Neural cell (in vitro differentiated cells): ENCODE measurements at regions not wholly inside any gene's neighbourhood (a gene's known extent, or its start where the extent isn't known, plus 50 kb on each side); places are given as distances from the start of the nearest gene placed in this dataset.
"Not testable (repeated sequence)": the region's sequence is repeated elsewhere in the genome, so short reads cannot be mapped to it uniquely, and the experiment has no call there.

Source experiments
- H2AFZ ChIP-seq: fragments of 200-600, 300-800 bp; sonication (generic), shearing (Covaris generic); 2 replicates; pipeline ENCODE4 v1.6.0; 2014; ENCODE audit warnings: low read depth, mild to moderate bottlenecking, antibody characterized with exemption, low read length, moderate library complexity
- H3F3A ChIP-seq: fragments of 200-600 bp; shearing (Covaris generic); 2 replicates; pipeline ENCODE4 v1.6.1; 2016; ENCODE audit warnings: mild to moderate bottlenecking, moderate library complexity, mixed read lengths, antibody characterized with exemption, low read length; ENCODE audit not compliant: insufficient read depth, poor library complexity, severe bottlenecking
- H3K27ac ChIP-seq: fragments of 200-600, 300-800 bp; sonication (generic), shearing (Covaris generic); 2 replicates; pipeline ENCODE4 v1.5.1; 2014; ENCODE audit warnings: mild to moderate bottlenecking, low read length, moderate library complexity
- H3K27me3 ChIP-seq: fragments of 300-800, 200-600 bp; sonication (generic), shearing (Covaris generic); 2 replicates; pipeline ENCODE4 v1.6.0; 2014; ENCODE audit warnings: mild to moderate bottlenecking, low read depth, low read length, moderate library complexity; ENCODE audit not compliant: insufficient read depth
- H3K36me3 ChIP-seq: fragments of 300-800, 200-600 bp; sonication (generic), shearing (Covaris generic); 2 replicates; pipeline ENCODE4 v1.5.1; 2014; ENCODE audit warnings: mild to moderate bottlenecking, antibody characterized with exemption, low read length, moderate library complexity; ENCODE audit not compliant: insufficient read depth
- H3K4me2 ChIP-seq: fragments of 300-800, 200-600 bp; sonication (generic), shearing (Covaris generic); 2 replicates; pipeline ENCODE4 v1.6.0; 2014; ENCODE audit warnings: mild to moderate bottlenecking, low read length
- H3K4me3 ChIP-seq: fragments of 300-800, 200-600 bp; sonication (generic), shearing (Covaris generic); 2 replicates; pipeline ENCODE4 v1.5.1; 2014; ENCODE audit warnings: mild to moderate bottlenecking, low read length, moderate library complexity
- H3K79me2 ChIP-seq: fragments of 200-600 bp; shearing (Covaris generic); replicated peaks from 2 replicates; pipeline ENCODE4 v1.6.0; 2014; ENCODE audit warnings: mild to moderate bottlenecking, low read length, moderate library complexity; ENCODE audit not compliant: insufficient read depth
- H3K9ac ChIP-seq: fragments of 300-800, 200-600 bp; sonication (generic), shearing (Covaris generic); 2 replicates; pipeline ENCODE4 v1.6.1; 2016; ENCODE audit warnings: mild to moderate bottlenecking, low read length, mixed read lengths
- H3K9me2 ChIP-seq: fragments of 200-600 bp; shearing (Covaris generic); 2 replicates; pipeline ENCODE4 v1.6.1; 2016; ENCODE audit warnings: mild to moderate bottlenecking, low read length, mixed read lengths; ENCODE audit not compliant: insufficient read depth
- H3K9me3 ChIP-seq: fragments of 200-600, 300-800 bp; sonication (generic), shearing (Covaris generic); 2 replicates; pipeline ENCODE4 v1.6.1; 2016; ENCODE audit warnings: mild to moderate bottlenecking, mixed run types, low read length, moderate library complexity, mixed read lengths
- H4K20me1 ChIP-seq: fragments of 200-600 bp; shearing (Covaris generic); 2 replicates; pipeline ENCODE4 v1.6.1; 2016; ENCODE audit warnings: mild to moderate bottlenecking, mixed run types; ENCODE audit not compliant: insufficient read depth
- CTCF ChIP-seq: fragments of 450-650 bp; IDR thresholded peaks from 2 replicates; pipeline ENCODE4 v1.5.1; 2014; ENCODE audit warnings: antibody characterized with exemption, mild to moderate bottlenecking, moderate library complexity; ENCODE audit not compliant: poor library complexity, severe bottlenecking
- EP300 ChIP-seq: fragments of 450-650 bp; conservative IDR thresholded peaks from 2 replicates; pipeline ENCODE4 v1.6.1; 2014; ENCODE audit warnings: antibody characterized with exemption, mild to moderate bottlenecking, moderate library complexity; ENCODE audit not compliant: poor library complexity, severe bottlenecking
- EZH2 ChIP-seq: fragments of 200-600, 300-800 bp; shearing (Covaris generic), sonication (generic); IDR thresholded peaks from 2 replicates; pipeline ENCODE4 v1.6.1; 2014; ENCODE audit warnings: antibody characterized with exemption, low read length, borderline replicate concordance, mild to moderate bottlenecking; ENCODE audit not compliant: insufficient read depth, poor library complexity, severe bottlenecking
- MXI1 ChIP-seq: fragments of 450-650 bp; conservative IDR thresholded peaks from 2 replicates; pipeline ENCODE4 v1.6.1; 2014; ENCODE audit warnings: antibody characterized with exemption, mild to moderate bottlenecking; ENCODE audit not compliant: poor library complexity, severe bottlenecking
- POLR2AphosphoS5 ChIP-seq: IDR thresholded peaks from 2 replicates; pipeline ENCODE4 v1.6.1; 2012
- RAD21 ChIP-seq: fragments of 450-650 bp; conservative IDR thresholded peaks from 2 replicates; pipeline ENCODE4 v1.6.1; 2014; ENCODE audit warnings: antibody characterized with exemption, mild to moderate bottlenecking, moderate library complexity
- REST ChIP-seq: IDR thresholded peaks from 2 replicates; pipeline ENCODE4 v1.6.1; 2012; ENCODE audit warnings: borderline replicate concordance
- SMC3 ChIP-seq: fragments of 450-650 bp; conservative IDR thresholded peaks from 2 replicates; pipeline ENCODE4 v1.6.1; 2014; ENCODE audit warnings: antibody characterized with exemption, mild to moderate bottlenecking, moderate library complexity; ENCODE audit not compliant: poor library complexity
- TAF1 ChIP-seq: IDR thresholded peaks from 2 replicates; pipeline ENCODE4 v1.6.1; 2012; ENCODE audit warnings: low read depth

- Histone ChIP-seq H4K20me1 (no peaks in the 10 kb centered on the region), H3K36me3 (no peaks in the 10 kb centered on the region), H3K9ac (no peak overlapping the region), H3K27ac (no peak overlapping the region), H3K4me2 (no peak overlapping the region), H2AFZ (no peak overlapping the region), H3K9me2 (no peaks in the 10 kb centered on the region), H3K9me3 (no peaks in the 10 kb centered on the region), H3F3A (no peaks in the 10 kb centered on the region), H3K79me2 (no peaks in the 10 kb centered on the region), H3K4me3 (no peak overlapping the region), H3K27me3 (no peaks in the 10 kb centered on the region)
- TF ChIP-seq RAD21 (no peak), MXI1 (no peak), SMC3 (no peak)
These were observed 139.8 kb upstream of the THUMPD2 start for GRCh38 chr2:39918886-39919285.

GRCh38 chr2:39917371-39917770, 138.3 kb upstream of the THUMPD2 start:
- not testable (repeated sequence) for H3K36me3 ChIP-seq, H3K4me3 ChIP-seq, H3K27ac ChIP-seq, H3K79me2 ChIP-seq, H3K4me2 ChIP-seq, H3F3A ChIP-seq, H3K9me3 ChIP-seq, H4K20me1 ChIP-seq, H2AFZ ChIP-seq, H3K27me3 ChIP-seq, H3K9ac ChIP-seq, H3K9me2 ChIP-seq

- no peak overlapping the region for H3K9ac ChIP-seq
- H3K4me3 ChIP-seq, result no peak overlapping the region
- H3K9me2 ChIP-seq, result no peaks in the 10 kb centered on the region
- H3K36me3 ChIP-seq, result no peaks in the 10 kb centered on the region
- H3F3A ChIP-seq, result no peaks in the 10 kb centered on the region
- H3K79me2 ChIP-seq, result no peaks in the 10 kb centered on the region
- no peaks in the 10 kb centered on the region for H4K20me1 ChIP-seq
- H3K27me3 ChIP-seq, result no peaks in the 10 kb centered on the region
- H3K9me3 ChIP-seq, result no peaks in the 10 kb centered on the region
- no peak for TF ChIP-seq POLR2AphosphoS5
- no peak for TF ChIP-seq RAD21
- no peak for TF ChIP-seq MXI1
- TF ChIP-seq EZH2, result no peak
- no peak for TF ChIP-seq CTCF
- TF ChIP-seq REST, result no peak
- TF ChIP-seq EP300, result no peak
- no peak for TF ChIP-seq TAF1
- TF ChIP-seq SMC3, result no peak
- H3K27ac ChIP-seq, result no peak overlapping the region
- H3K4me2 ChIP-seq, result no peak overlapping the region
- H2AFZ ChIP-seq, result no peak overlapping the region
These were observed 135.9 kb upstream of the THUMPD2 start for GRCh38 chr2:39914949-39915348.
